PC-9 (cell line): ENCODE measurements at regions not wholly inside any gene's neighbourhood (a gene's known extent, or its start where the extent isn't known, plus 50 kb on each side); places are given as distances from the start of the nearest gene placed in this dataset.
A peak's percentile ranks its signal among the peaks of the same experiment; 100 is the strongest.

Source experiments
- BruUV-seq: library from RNA; stranded (reverse); fragments of 400-500 nt; replicated peaks from 2 replicates; lab custom pipeline; 2021; lab: Mats Ljungman, UMichigan
- CTCF ChIA-PET: fragments of 300-600 bp; sonication (Branson Sonifier 250); formaldehyde crosslinking; loops from one replicate; lab custom pipeline; 2022; ENCODE audit warnings: antibody characterized with exemption; lab: Charles Lee
- POLR2A ChIA-PET: fragments of 300-600 bp; sonication (Branson Sonifier 250); formaldehyde crosslinking; loops from one replicate; lab custom pipeline; 2022; ENCODE audit warnings: antibody characterized with exemption; ENCODE audit not compliant: unreplicated experiment; lab: Charles Lee
- DNase-seq, 2 experiments: peaks; one replicate each; pipeline versions ENCODE4 v3.0.0 to v3.0.0-alpha.2; 2015 to 2022; ENCODE audit warnings: mixed read lengths in 1 of 2
- H2AFZ ChIP-seq: fragments of 200-600 bp; sonication (generic); 2 replicates; pipeline ENCODE4 v1.8.1; 2017; ENCODE audit warnings: antibody characterized with exemption
- H3F3A ChIP-seq: fragments of 200-600 bp; sonication (generic); 2 replicates; pipeline ENCODE4 v1.8.1; 2017; ENCODE audit warnings: antibody characterized with exemption, mild to moderate bottlenecking, low read depth; ENCODE audit not compliant: insufficient read depth
- H3K27ac ChIP-seq: fragments of 200-600 bp; sonication (generic); 2 replicates; pipeline ENCODE4 v1.6.1; 2016; ENCODE audit warnings: mixed run types
- H3K27me3 ChIP-seq: fragments of 200-600 bp; sonication (generic); 2 replicates; pipeline ENCODE4 v1.6.1; 2016; ENCODE audit warnings: low read depth, mixed run types; ENCODE audit not compliant: insufficient read depth
- H3K36me3 ChIP-seq: fragments of 200-600 bp; sonication (generic); 2 replicates; pipeline ENCODE4 v1.6.1; 2016; ENCODE audit warnings: low read depth, mixed run types
- H3K4me1 ChIP-seq: fragments of 200-600 bp; sonication (generic); replicated peaks from 2 replicates; pipeline ENCODE4 v1.6.1; 2016; ENCODE audit warnings: mixed run types; ENCODE audit not compliant: insufficient read depth
- H3K4me2 ChIP-seq: fragments of 200-600 bp; sonication (generic); 2 replicates; pipeline ENCODE4 v1.6.1; 2017; ENCODE audit warnings: mixed run types
- H3K4me3 ChIP-seq: fragments of 200-600 bp; sonication (generic); 2 replicates; pipeline ENCODE4 v1.6.1; 2016; ENCODE audit warnings: mixed run types
- H3K79me2 ChIP-seq: fragments of 200-600 bp; sonication (generic); 2 replicates; pipeline ENCODE4 v1.6.1; 2017; ENCODE audit warnings: low read depth, mixed run types
- H3K9me2 ChIP-seq: fragments of 200-600 bp; sonication (generic); 2 replicates; pipeline ENCODE4 v1.8.1; 2017; ENCODE audit warnings: mild to moderate bottlenecking; ENCODE audit not compliant: insufficient read depth
- H3K9me3 ChIP-seq: fragments of 200-600 bp; sonication (generic); 2 replicates; pipeline ENCODE4 v1.8.1; 2016; ENCODE audit warnings: low read depth; ENCODE audit not compliant: insufficient read depth
- H4K20me1 ChIP-seq: fragments of 200-600 bp; sonication (generic); 2 replicates; pipeline ENCODE4 v1.8.1; 2017; ENCODE audit not compliant: insufficient read depth
- CTCF ChIP-seq: fragments of 200-600 bp; sonication (generic); conservative IDR thresholded peaks from 2 replicates; pipeline ENCODE4 v1.6.1; 2017; ENCODE audit warnings: mixed run types, antibody characterized with exemption, mild to moderate bottlenecking, moderate library complexity
- EZH2 ChIP-seq: fragments of 200-600 bp; sonication (generic); IDR thresholded peaks from 2 replicates; pipeline ENCODE4 v1.8.0; 2017; ENCODE audit warnings: antibody characterized with exemption, low read depth
- intact Hi-C: fragments of 100-400 bp; cut with micrococcal nuclease; formaldehyde crosslinking; loops from one replicate; pipeline ENCODE4 v1.10.0; 2022; ENCODE audit not compliant: unreplicated experiment

DNA sequence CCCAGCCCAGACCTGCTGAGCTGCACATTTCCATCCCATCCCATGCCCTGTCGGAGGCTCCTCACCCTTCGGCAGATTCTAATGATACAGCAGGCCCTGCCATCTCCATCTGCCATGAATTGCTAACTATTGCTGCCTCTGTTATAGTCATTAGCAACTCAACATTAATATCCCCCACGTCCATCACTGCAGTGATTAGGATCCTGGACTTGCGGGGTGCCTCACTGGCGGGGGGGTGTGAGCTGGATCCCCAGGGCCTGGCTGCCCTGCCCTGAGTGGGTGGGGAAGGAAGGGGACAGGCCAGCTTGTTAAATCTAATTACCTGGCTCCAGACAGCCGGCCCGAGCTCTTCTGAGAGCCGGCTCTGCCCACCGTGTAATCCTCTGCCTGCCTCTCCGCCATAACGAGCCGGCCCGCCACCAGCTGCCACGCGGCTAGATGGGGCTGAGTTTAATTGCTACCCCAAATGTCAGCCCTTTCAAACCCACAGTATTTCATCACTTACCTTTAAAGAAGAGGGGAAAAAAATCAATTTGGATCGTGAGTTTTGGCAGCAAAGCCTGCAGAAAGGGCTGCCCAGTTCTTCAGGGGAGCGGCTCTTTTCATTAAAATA lies 227.3 kb upstream of the CSF3R start:
- H3K27me3 ChIP-seq, result peaks cover 73% of the 10 kb centered on the region
- H4K20me1 ChIP-seq, result no peaks in the 10 kb centered on the region
- BruUV-seq, result no TSS peak

GRCh38 chr1:36708587-36708986 lies 225.9 kb upstream of the CSF3R start:
- TF ChIP-seq EZH2, result no peak
- TF ChIP-seq CTCF, result no peak
- POLR2A ChIA-PET, result no interaction called here
- intact Hi-C loops, result no loop called here
- H3K9me3 ChIP-seq, result no peaks in the 10 kb centered on the region
- H3K36me3 ChIP-seq, result no peaks in the 10 kb centered on the region
- no peaks in the 10 kb centered on the region for H3F3A ChIP-seq
- no TSS peak for BruUV-seq
- H3K27me3 ChIP-seq, result peaks cover 78% of the 10 kb centered on the region
- no peaks in the 10 kb centered on the region for H3K79me2 ChIP-seq
- H3K9me2 ChIP-seq, result no peaks in the 10 kb centered on the region
- no peak overlapping the region for H3K4me3 ChIP-seq
- H4K20me1 ChIP-seq, result no peaks in the 10 kb centered on the region
- H3K27ac ChIP-seq, result no peak overlapping the region
- CTCF ChIA-PET, result no interaction called here
- no peak overlapping the region for H3K4me2 ChIP-seq
- H3K4me1 ChIP-seq, result peaks cover 17% of the 10 kb centered on the region; the same call in 1 of the 2 replicates
- no peak overlapping the region for H2AFZ ChIP-seq
- DNase-seq, result no peak

More for the DNA sequence above, 227.3 kb upstream of the CSF3R start:
- POLR2A ChIA-PET, result no interaction called here
- TF ChIP-seq CTCF, result no peak
- TF ChIP-seq EZH2, result peak; percentile 87; the same call in 1 of the 2 replicates
- Histone ChIP-seq H2AFZ (no peak overlapping the region), H3K4me1 (peaks cover 17% of the 10 kb centered on the region; the same call in 1 of the 2 replicates), H3K9me2 (no peaks in the 10 kb centered on the region), H3K27ac (no peak overlapping the region), H3K4me3 (no peak overlapping the region), H3F3A (no peaks in the 10 kb centered on the region), H3K36me3 (no peaks in the 10 kb centered on the region), H3K4me2 (no peak overlapping the region), H3K9me3 (no peaks in the 10 kb centered on the region), H3K79me2 (no peaks in the 10 kb centered on the region)
- DNase-seq, result no peak
- intact Hi-C loops, result no loop called here
- CTCF ChIA-PET, result interaction anchor here (0.6 kb wide), 2 partner anchors 233 to 451 kb away, joined by 3 to 14 read pairs; no protein-coding TSS in a partner anchor

GRCh38 chr1:36707221-36707620 lies 224.5 kb upstream of the CSF3R start:
- POLR2A ChIA-PET, result no interaction called here
- no peaks in the 10 kb centered on the region for H3K9me3 ChIP-seq
- no TSS peak for BruUV-seq
- H4K20me1 ChIP-seq, result no peaks in the 10 kb centered on the region
- H3K4me2 ChIP-seq, result peak overlapping the region; percentile 22; the same call in 1 of the 2 replicates
- H2AFZ ChIP-seq, result no peak overlapping the region
- no peaks in the 10 kb centered on the region for H3F3A ChIP-seq
- DNase-seq, result peak in 1 of 2 experiments; percentile 72
- TF ChIP-seq CTCF (no peak), EZH2 (no peak)
- no peak overlapping the region for H3K4me3 ChIP-seq
- peaks cover 17% of the 10 kb centered on the region; the same call in 1 of the 2 replicates for H3K4me1 ChIP-seq
- H3K9me2 ChIP-seq, result no peaks in the 10 kb centered on the region
- intact Hi-C loops, result no loop called here
- H3K79me2 ChIP-seq, result no peaks in the 10 kb centered on the region
- peaks cover 77% of the 10 kb centered on the region for H3K27me3 ChIP-seq
- H3K36me3 ChIP-seq, result no peaks in the 10 kb centered on the region
- H3K27ac ChIP-seq, result peak overlapping the region; percentile 26; the same call in 1 of the 2 replicates
- CTCF ChIA-PET, result no interaction called here
